HuH-7 (cell line): ENCODE measurements at regions not wholly inside any gene's neighbourhood (a gene's known extent, or its start where the extent isn't known, plus 50 kb on each side); places are given as distances from the start of the nearest gene placed in this dataset.

Experiments used
- DNase-seq: peaks from one replicate; pipeline ENCODE4 v3.0.0; 2011; ENCODE audit warnings: low spot score

DNA sequence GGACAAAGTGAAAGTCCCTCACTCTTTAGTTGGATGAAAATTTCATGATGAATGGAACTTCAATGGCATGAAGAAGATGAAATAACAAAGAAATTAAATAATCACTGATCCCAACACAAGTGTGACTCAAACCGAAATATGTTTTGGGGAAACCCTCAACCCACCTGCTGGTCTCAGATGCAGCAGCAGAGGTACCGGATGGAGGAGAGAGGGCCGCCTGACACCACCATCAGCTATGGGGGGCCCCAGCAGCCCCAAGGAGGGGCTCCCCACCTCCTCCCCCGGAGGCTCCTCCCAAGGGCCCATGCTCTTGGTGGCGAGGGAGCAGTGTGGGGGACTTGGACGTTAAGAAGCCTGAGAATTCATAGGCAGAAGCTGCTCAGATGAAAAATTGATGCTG lies 137.2 kb upstream of the ADARB2 start:
- DNase-seq, result no peak

- DNase-seq, result no peak
Observed at GRCh38 chr10:1873661-1874315, 136.5 kb upstream of the ADARB2 start.

GRCh38 chr10:1872151-1872726 lies 134.9 kb upstream of the ADARB2 start:
- DNase-seq, result no peak

DNA sequence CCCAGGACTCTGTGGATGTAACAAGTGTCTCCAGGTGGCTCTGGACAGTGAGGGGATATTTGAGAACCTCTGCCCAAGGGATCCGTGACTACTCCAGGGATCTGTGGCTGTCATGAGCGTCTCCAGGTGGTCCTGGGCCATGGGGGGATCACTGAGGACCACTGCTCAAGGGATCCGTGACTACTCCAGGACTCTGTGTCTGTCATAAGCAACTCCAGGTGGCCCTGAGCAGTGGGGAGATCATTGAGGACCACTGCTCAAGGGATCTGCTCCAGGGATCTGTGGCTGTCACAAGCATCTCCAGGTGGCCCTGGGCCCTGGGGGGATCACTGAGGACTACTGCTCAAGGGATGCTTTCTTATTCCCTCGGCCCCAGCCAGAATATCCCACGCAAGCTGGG lies 133.2 kb upstream of the ADARB2 start:
- no peak for DNase-seq

GRCh38 chr10:1869861-1870260 lies 132.5 kb upstream of the ADARB2 start:
- no peak for DNase-seq

DNA sequence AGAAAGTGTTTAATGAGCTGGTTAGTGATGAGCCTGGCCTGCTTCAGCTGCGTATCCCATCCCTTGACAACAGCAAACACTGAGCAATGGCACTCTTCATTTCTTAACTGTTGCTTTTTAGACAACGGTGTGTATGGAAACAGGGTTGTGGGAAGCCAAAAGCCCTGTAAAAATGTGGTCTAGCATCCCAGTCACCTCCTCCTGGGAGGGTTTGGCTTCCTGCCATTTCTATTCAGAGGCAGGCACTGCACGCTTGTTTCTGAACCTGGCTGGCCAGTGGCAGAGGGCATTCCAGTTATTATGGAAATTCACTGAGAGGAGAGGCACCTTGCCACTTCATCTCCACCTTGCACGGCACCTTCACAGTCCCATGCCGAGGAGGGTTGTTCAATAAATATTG lies 123.0 kb upstream of the ADARB2 start:
- DNase-seq, result no peak

GRCh38 chr10:1858547-1858946 lies 121.2 kb upstream of the ADARB2 start:
- DNase-seq, result no peak

DNA sequence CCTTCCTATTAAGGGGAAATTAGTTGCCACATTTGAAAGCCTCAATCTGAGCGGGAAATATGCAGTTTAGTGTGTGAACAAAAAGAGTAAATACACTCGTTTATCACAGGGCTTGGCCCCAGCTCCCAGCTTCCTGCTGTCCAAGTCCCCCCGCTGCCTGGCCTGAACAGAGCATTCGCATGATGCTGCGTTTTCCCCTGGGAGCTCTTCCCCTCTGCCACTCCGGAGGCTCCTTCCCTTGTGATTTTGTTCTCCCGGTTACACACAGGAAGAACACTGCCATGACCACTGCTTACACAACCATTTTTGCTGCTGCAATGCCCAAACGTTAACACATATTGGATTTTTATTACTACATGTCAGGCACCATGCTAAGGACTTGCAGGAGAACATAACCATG lies 120.7 kb upstream of the ADARB2 start:
- no peak for DNase-seq

GRCh38 chr10:1855911-1856310 lies 118.6 kb upstream of the ADARB2 start:
- no peak for DNase-seq

DNA sequence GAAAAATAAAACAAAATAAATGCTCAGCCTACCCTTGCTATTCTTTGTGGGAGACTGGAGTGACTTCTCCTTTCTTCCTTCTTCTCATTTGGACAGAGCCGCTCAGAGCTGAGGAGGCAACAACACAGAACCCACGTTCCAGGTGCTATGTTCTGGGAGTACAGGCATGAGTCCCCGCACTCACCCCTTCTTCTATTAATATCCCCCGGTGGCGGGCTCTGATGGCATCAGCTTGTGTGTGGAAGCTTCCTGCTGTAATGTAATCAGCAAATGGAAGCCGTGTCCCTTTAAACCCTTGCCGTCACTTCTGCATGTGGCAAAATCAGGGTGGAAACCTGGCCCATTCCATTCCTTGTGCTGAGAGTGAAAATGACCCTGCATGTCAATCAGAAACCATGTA lies 116.9 kb upstream of the ADARB2 start:
- DNase-seq, result no peak

DNA sequence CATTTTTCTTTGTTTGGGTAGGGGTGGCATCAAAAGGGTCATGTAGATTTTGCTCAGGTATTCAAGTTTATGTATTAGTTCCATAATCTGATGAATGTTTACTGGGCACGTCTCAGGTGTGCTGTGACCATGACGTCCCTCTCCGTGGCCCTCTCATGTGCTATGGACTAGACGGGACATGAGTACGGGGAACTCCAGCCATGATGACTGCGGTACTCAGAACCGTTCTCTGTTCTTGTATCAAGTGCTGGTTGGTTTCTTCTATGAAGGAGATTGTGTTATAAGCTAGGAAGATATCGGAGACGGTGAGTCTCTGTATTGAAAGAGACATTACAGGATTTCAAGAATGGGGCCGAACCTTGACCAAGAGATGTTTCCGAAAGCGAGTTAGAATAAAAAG lies 116.5 kb upstream of the ADARB2 start:
- no peak for DNase-seq

- DNase-seq, result no peak
Observed at GRCh38 chr10:1852841-1853240, 115.5 kb upstream of the ADARB2 start.

DNA sequence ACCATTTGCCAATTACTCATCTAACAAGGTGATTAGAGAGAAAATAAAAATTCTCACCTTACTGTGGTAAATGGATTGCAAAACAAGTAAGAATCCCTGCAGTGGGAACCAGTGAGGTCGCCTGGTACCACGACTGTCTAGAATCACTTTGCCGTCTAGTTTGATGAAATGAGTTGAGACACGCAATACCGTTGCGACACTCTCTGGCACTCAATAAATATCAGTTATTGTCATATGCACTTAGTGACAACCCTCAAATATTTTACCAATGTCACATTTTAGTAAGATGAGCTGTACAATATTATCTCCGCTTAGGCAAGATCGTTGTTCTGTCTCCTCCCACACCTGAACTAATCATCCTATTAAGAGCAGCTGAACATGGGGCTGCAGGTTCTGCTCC lies 114.4 kb upstream of the ADARB2 start:
- DNase-seq, result no peak

- no peak for DNase-seq
Observed at GRCh38 chr10:1850971-1851527, 113.7 kb upstream of the ADARB2 start.

- no peak for DNase-seq
Observed at GRCh38 chr10:1847361-1847760, 110.0 kb upstream of the ADARB2 start.

- no peak for DNase-seq
Observed at GRCh38 chr10:1846032-1846431, 108.7 kb upstream of the ADARB2 start.

DNA sequence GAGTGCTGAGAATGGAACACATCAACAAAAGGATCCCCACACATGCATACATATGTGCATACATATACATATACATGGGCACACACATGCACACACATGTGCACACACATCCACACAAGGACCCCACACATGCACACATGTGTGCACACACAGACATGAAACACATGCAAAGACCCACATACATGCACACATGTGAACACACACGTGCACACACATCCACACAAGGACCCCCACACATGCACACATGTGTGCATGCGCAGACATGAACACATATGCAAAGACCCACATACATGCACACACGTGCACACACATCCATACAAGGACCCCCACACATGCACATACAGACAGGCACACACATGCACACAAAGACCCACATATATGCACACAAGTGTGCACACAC lies 104.4 kb upstream of the ADARB2 start:
- DNase-seq, result no peak

DNA sequence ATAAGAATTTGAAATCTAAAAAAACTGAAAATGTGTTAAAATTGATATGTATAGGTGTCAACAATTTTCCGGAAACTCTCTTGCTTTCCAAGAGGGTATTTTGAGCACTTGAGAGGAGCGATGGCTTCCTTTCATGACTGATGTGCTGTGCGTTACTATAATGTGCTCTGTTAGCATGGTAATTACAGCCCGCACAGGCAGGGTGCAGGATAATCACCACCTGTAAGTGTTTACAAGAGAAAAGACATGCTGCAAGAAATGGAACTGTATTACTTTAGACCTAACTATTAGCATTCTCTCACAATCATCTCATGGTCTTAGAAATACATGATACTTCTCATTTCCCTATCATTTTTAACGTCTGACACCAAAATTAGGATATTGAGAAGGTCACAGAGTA lies 92.4 kb upstream of the ADARB2 start:
- DNase-seq, result no peak

DNA sequence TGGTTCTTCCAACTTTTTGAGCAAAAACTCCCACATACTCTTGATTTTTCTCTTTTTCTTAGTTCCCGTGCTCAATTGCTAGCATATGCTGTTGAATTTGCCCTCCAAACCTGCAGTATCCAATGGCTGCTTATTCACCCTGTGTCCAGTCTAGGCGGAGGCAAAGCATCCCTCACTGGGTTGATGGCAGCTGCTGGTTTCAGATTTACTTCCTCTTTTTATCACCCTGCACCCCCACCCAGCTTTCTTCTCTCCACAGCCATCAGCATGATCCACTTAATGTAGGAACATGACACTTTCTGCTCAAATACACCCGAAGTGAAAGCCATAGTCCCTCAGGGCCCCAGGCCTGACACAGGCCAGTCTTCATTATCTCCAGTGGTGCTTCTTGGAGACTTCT lies 87.6 kb upstream of the ADARB2 start:
- no peak for DNase-seq

DNA sequence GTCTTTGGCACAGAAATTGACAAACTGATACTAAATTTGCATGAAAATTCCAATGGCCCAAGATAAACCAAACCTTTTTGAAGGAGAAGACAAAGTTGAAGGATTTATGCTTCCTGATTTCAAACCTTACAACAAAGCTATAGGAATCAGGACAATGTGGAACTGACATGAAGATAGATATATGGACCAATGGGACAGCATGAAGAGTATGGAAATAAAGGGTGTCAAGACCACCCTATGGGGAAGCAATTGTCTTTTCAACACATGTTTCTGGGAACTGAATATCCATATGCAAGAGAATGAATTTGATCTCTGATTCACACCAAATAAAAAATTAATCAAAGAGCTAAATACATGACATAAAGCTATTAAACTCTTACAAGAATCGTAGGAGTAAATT lies 77.2 kb upstream of the ADARB2 start:
- DNase-seq, result no peak

DNA sequence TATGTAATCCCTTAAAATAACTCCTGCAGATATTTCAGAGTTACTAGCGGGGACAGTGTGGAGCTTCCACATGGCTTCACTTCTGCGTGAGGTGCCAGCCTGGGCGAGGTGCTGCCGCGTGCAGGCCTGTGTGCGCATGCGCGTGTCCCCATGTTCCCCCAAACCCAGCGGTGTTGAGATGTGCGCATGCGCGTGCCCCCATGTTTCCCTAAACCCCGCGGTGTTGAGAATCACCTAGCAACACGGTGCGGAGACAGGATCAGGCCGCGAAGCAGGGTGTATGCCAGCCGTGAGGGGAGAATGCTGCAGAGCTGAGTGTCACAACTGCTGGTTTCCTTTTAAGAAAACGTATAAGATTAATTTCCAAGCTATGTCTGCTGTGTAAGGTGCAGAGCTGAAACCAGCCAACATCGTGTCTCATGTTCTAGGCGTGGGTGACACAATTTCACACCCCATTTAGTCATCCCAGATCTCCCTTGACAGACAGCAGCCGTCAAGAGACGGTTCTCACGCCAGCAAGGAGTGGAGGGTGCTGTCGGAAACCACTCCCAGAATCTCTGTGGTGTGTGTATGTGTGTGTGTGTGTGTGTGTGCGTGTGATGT lies 71.9 kb upstream of the ADARB2 start:
- no peak for DNase-seq

GRCh38 chr10:1807924-1808323 lies 70.6 kb upstream of the ADARB2 start:
- no peak for DNase-seq

GRCh38 chr10:1807196-1807595 lies 69.9 kb upstream of the ADARB2 start:
- no peak for DNase-seq

- DNase-seq, result no peak
Observed at GRCh38 chr10:1802413-1802812, 65.1 kb upstream of the ADARB2 start.
